GM21576 (cell line): ENCODE measurements at regions not wholly inside any gene's neighbourhood (a gene's known extent, or its start where the extent isn't known, plus 50 kb on each side); places are given as distances from the start of the nearest gene placed in this dataset.

Experiments used
- ATAC-seq: cut with Tn5 transposase; IDR thresholded peaks from one replicate; pipeline ENCODE4 v1.9.1; 2021; ENCODE audit warnings: mild to moderate bottlenecking, moderate library complexity; ENCODE audit not compliant: unreplicated experiment

DNA sequence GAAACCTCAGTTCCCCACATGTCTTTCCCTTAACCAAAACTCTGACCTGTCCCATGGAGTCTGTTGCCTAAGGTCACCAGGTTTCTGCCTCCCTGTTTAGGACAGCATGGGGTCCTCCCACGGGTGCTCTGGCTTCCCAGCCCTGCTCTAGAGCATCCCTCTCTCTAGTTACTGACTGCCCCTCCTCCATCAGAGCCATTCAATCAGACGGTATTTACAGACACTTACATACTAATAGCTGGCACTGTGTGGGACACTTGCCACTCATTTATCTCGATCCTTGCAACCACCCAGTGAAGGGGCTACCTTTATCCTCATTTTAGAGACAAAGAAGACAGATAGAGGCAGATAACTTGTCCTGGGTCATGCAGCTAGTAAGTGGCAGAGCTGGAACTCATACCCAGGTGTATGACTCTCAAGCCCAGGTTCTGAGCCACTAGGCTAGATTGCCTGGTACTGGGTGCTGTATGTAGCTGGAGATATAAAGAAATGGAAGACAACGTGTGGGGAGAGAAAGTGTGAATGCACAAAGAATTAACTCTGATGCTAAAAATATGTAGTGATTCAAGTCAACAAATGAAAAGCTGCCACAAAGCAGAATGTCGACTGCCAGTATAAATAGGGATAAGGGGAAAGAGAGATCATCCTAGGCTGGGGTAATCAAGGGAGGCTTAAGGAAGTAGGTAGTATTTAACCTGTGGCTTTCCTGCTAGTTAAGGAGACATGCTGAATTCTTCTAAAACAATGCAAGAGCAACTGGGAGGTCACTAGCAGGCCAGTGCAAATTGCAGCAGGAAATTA is 52.5 kb upstream of the PDE8B start:
- ATAC-seq = no peak

DNA sequence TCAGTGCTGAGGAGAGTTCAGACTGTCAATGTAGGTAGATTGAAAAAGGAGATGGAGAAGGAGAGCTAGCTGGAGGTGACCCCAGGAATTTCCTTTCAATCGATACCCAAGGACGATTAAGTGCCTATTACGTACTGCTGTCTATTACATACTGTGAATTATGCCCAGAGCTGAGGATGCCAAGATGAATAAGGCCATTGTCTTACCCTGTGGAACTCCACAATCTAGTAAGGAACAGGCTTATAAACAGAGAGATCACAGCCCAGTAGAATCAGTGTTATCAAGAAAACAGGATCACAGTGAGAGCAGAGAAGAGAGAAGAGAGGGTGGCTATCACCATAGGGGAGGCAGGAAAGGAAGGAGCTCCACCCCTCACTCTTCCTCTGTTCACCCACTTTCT is 54.1 kb upstream of the PDE8B start:
- no peak for ATAC-seq

- ATAC-seq = no peak
Measured at GRCh38 chr5:77155179-77155785, 55.2 kb upstream of the PDE8B start.

DNA sequence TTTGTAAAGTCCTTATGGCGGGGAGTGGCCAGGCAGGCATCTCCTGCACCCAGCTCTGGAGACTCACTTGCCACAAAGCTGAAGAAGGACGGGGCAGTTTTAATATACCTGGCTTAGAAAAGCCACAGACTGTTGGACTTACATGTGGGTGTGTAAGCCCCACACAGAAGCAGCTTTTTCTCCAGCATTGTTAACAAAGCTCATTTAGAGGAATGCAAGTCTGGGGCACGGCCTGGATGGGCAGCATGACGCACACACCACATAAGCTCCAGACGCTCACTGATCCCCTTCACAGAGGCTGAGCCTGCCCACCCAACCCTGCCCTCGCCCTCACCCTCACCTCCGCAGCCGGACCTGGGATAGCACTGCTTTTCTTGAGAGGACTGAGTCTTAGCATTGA is 58.0 kb upstream of the PDE8B start:
- no peak for ATAC-seq

- ATAC-seq = no peak
Measured at GRCh38 chr5:77151501-77151900, 59.0 kb upstream of the PDE8B start.

DNA sequence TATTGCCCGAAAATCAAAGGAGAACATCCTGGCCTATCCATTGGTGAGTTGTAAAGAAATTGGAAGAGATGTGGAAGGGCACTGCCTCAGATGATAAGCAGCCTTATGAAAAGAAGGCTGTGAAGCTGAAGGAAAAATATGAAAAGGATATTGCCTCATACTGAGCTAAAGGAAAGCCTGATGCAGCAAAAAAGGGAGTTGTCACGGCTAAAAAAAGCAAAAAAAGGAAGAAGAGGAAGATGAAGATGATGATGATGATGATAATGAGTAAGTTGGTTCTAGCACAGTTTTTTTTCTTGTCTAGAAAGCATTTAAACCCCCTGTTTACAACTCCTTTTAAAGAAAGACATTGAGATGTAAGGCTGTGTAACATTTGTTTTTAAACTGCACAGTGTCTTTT is 59.8 kb upstream of the ZBED3 start:
- no peak for ATAC-seq

DNA sequence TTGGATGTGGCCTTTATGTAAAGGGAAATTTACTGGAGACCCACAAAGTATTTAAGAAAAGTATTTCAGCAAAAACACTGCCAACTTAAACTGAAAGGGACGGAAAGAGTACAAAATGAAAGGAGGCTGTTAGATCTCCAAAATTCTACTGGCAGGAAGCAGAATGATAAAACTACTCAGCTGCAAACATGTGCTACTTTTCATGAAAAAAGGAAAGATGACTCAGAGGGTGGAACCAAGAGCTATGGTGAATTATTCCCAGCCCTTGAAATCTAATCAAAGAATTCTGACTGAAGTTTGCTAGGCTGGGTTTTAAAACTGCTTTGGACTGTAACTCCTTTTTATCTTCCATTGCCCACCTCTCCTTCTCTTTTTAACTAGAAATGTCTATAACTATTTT is 58.6 kb upstream of the ZBED3 start:
- ATAC-seq = no peak

DNA sequence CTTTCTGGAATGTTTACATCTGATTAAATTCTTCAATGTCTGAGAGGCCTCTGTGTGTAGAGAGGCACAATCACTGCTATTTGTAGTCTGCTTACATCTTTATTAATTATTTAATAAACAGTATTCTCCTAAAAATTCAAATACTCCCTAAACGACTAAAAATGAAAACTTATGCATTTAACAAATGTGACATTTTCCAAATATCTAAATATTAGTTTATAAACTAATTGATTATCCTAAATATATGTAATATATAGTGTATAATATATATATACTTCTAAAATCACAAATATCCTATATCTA is 57.7 kb upstream of the ZBED3 start:
- ATAC-seq = no peak

GRCh38 chr5:77143998-77144836 is 57.1 kb upstream of the ZBED3 start:
- peak; percentile 64 for ATAC-seq

DNA sequence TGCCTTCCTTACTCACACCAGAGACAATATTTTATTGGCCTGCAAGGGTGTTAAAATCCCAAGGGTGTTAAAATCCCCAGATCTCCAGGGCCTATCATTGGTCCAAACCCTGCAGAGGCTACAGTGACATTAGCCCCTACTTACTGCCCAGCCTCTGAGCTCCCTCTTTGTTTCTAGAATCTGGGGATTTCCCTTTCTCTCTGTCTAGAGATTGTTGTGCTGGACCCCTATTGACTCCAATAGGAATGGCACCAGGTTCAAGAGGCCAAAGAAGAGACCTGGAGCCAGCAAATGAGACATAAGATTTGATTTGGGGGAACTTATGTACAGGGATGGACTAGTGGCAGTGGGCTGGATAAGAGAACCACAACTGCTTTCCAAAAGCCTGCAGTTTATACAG is 53.3 kb upstream of the ZBED3 start:
- no peak for ATAC-seq

DNA sequence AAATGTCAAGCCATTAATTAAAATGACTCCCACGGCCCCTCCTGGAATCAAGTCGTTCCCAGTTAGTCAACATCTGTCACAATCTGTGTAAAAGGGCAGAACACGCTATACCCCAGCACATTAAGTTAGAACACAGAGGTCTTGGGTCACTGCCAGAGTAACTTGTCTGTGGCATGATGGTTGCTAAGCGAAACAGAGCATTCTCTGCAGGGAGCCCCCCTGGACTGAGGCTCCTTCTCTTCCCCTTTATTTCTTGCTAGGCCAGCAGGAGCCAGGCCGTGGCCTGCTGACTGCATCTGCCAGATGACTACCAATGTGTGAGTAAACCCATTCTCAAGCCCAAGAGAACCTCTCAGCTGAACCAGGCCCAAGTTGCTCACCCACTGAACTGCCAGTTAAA is 51.9 kb upstream of the ZBED3 start:
- no peak for ATAC-seq
